Nucleus accumbens (tissue), 56 donors: ENCODE measurements at regions not wholly inside any gene's neighbourhood (a gene's known extent, or its start where the extent isn't known, plus 50 kb on each side); places are given as distances from the start of the nearest gene placed in this dataset.
"Not testable (repeated sequence)": the region's sequence is repeated elsewhere in the genome, so short reads cannot be mapped to it uniquely, and the experiment has no call there.

Experiments
- DNase-seq, 56 donors: peaks; one replicate each; lab custom pipeline; 2025; lab: John Stamatoyannopoulos, UW

GRCh38 chr10:44280226-44281014 is 104.5 kb downstream of the CXCL12 start:
- no peak for DNase-seq

DNA sequence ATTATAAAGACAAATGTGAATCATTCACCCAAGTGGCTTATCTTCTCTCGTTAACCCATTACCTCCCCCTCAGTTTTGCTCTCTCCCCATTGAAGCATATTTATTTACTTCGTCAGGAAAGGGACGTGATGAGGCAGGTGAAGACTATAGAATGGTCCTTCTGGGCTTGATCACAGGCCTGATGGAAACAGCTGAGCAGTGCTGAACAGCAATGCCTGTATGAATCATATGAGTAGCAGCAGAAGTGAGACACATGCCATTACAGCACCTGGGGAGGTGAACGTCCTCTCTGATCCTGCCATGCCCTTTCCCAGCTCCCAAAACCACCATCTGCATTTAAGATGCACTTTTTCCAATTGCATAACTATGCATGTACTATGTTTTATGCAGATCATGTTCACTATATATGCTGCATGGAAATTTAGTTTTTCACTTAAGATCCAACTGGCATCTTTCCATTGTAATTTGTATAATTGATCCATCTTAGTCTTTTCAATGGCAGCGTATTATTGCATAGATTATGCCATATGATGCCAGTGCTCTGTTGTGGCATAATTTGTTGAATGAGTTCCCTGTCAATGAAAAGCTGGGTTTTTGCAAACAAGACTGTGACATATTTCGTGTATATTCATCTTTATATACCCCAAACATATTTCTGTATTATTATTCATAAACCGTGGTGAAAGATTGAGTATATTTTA is 105.3 kb downstream of the CXCL12 start:
- no peak for DNase-seq

DNA sequence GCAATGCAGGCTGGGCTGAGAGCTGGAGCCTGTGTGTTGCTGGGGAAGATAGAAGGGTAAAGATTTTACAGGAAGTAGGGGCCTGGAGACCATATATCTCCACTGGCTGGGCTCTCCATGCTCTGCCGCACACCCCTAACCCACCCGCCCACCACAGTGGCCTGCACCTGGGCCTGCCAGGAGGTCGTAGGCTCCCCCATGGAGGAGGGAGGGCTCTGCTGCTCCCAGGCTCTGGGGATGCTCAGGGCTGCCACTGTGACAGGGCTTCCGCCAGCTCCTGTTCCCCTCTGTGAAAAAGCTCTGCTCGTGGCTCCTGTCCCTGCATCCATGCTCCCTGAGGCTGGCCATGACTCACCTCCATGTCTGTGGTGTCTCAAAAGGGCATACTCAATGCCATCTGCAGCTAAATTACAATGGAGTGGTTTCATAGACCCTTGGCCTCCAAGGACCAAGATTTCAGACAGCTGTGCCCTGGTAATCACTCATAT is 106.0 kb downstream of the CXCL12 start:
- no peak for DNase-seq

GRCh38 chr10:44268435-44268948 is 116.4 kb downstream of the CXCL12 start:
- DNase-seq = not testable (repeated sequence)

DNA sequence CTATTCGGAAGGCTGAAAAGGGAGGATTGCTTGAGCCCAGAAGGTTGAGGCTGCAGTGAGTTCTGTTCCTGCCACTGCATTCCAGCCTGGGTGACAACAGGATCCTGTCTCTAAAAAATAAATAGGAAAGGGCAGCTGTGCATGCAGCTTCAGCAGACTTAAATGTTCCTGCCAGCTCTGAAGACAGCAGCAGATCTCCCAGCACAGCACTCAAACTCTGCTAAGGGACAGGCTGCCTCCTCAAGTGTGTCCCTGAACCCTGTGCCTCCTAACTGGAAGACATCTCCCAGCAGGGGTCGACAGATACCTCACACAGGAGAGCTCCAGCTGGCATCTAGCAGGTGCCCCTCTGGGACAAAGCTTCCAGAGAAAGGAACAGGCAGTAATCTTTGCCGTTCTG is 117.9 kb downstream of the CXCL12 start:
- DNase-seq = no peak

GRCh38 chr10:44264244-44264643 is 120.7 kb downstream of the CXCL12 start:
- no peak for DNase-seq

DNA sequence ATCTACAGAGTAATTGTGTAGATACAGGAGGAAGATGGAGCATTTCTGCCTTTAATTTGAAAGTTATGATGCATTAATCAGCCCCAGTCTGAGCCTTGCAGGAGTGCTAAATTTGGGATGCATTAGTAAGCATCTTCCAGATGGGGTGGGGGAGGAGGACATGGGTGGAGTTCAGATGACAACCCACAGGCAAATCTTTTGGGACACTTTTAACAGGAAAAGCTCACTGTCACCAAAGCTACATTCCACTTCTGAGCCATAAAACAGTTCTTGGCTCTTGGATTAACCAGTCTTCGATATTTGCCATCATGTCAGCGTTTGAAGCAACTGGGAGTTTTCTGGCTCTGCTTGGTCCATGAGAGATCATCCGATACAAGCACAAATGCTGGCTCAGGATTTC is 121.1 kb downstream of the CXCL12 start:
- peak in 20 of 56 donors; percentile 7 to 77 (median 32) for DNase-seq

DNA sequence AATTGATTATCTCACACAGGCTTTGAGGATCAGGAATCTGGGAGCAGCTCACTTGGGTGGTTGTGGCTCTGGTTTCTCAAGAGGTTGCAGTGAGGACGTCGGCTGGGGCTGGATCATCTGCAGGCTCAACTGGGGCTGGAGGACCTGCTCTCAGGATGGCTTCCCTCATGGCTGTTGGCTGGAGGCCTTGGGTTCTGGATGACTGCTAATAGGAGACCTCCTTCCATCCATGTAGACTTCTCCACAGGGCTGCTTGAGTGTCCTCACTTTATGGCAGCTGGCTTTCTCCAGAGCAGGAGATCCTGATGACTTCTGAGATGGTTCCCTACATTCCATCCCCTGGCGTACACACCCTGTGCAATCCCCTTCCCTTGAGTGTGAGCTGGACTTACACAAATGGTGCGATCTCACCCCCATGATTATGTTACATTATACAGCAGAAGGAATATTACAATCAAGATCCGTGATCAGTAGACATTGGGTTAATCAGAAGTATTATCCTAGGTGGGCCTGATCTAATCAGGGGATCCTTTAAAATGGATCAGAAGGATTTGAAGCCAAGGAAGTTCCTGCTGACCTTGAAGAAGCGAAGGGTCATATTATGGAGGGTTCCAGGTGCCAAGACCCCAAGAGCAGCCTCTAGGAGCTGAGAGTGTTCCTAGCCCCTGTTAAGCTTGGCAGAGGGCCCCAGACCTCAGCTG is 122.2 kb downstream of the CXCL12 start:
- no peak for DNase-seq

GRCh38 chr10:44261710-44262455 is 123.0 kb downstream of the CXCL12 start:
- DNase-seq = no peak

- DNase-seq = no peak
These were observed 123.6 kb downstream of the CXCL12 start for GRCh38 chr10:44261296-44261695.

DNA sequence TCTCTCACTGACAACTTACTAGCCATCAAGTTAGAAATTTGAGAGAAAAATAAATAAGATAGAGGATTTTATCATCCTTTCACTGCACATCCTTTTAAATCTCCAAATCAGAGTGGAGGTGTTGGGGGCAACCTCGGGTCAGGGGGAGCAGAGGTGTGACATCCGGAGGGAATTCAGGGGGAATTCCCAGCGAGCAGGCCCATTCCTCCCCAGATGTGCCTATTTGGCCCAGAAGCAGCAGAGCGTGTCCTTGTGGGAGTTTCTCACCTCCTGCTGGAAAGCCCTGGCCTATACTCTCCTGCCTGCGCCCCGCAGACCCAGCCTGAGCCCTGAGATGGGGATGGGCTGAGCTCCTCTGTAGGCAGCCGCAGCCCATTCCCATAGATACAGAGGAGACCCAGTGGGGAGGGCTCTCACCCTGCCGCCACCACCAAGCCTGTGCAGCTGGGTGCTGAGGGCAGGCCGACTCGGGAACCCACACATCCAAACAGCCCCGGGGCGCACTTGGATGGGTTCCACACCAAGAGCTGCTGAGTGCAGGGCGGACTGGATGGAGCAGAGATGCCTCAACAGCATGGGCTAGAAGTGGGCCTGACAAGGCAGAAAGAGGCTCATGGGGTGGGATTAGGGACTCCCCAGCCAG is 124.5 kb downstream of the CXCL12 start:
- no peak for DNase-seq

DNA sequence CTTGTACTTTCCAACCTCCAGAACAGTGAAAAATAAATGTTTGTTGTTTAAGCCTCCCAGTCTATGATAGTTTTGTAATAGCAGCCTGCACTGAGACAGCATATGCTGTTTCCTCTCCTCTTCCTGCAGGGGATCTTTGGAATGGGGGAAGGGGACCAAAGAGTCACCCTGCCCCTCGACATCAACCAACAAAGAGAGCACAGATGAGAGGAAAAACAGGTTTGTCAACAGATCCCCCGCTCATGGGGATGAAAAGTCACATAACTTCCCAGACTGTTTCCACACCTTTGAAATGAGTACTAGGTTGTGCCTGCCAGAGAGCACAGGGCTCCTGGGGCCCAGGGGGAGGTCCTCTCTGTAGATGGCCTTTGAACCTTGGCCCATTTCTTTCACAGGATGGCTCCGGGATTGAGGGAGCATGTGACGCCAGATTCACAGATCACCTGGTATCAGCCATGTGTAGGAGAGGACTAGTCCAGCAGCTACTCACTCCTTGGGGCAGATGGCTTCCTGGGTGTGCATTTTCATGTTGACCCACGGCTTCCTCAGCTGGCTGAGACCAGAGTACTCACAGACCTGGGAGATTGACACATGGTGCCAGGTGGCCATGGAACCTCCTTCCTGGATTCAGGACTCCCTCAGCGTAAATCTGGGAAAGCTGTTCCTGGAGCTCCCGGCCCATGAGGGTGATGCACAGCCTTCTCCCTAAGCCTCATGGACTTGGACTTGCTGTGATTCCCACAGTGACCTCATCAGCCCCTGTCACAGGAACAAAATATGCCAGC is 125.6 kb downstream of the CXCL12 start:
- DNase-seq = no peak

DNA sequence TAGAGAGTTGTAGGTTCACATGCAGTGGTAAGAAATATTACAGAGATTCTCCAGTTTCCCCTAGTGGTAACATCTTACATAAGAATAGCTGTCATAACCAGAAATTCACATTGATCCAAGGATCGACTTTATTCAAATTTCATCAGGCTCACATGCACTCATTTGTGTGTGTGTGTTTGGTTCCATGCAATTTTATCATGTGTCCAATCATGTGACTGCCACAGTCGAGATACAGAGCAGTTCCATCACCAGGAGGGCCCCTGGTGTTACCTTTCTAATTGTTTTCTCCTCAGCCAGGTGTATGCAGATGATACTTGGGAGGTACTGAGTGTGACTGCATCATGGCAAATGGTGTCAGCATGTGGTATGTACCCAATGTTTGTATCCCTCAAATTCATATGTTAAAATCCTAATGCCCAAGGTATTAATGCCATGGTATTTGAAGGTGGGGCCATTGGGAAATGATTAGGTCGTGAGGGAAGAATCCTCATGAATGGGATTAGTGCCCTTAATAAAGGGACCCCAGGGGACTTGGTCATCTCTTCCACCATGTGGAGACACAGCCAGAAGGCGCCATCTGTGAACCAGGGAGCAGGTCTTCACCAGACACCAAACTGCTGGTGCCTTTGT is 126.3 kb downstream of the CXCL12 start:
- no peak for DNase-seq

GRCh38 chr10:44258019-44258418 is 126.9 kb downstream of the CXCL12 start:
- no peak for DNase-seq

- DNase-seq = no peak
These were observed 131.0 kb downstream of the CXCL12 start for GRCh38 chr10:44253769-44254462.

DNA sequence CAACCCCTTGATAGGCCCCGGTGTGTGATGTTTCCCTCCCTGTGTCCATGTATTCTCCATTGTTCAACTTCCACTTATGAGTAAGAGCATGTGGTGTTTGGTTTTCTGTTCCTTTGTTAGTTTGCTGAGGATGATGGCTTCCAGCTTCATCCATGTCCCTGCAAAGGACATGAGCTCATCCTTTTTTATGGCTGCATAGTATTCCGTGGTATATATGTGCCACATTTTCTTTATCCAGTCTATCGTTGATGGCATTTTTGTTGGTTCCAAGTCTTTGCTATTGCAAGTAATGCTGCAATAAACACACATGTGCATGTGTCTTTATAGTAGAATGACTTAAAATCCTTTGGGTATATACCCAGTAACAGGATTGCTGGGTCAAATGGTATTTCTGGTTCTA is 132.3 kb downstream of the CXCL12 start:
- not testable (repeated sequence) for DNase-seq

DNA sequence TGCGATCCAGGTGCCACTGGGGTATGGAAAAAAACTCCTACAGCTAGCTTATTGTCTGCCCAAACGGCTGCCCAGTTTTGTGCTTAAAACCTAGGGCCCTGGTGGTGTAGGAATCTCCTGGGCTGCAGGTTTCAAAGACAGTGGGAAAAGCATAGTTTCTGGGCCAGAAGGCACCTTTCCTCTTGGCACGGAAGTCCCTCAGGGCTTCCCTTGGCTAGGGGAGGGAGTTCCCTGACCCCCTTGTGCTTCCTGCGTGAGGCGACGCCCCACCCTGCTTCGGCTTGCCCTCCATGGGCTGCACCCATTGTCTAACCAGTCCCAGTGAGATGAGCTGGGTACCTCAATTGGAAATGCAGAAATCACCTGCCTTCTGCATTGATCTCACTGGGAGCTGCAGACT is 135.0 kb downstream of the CXCL12 start:
- DNase-seq = not testable (repeated sequence)

DNA sequence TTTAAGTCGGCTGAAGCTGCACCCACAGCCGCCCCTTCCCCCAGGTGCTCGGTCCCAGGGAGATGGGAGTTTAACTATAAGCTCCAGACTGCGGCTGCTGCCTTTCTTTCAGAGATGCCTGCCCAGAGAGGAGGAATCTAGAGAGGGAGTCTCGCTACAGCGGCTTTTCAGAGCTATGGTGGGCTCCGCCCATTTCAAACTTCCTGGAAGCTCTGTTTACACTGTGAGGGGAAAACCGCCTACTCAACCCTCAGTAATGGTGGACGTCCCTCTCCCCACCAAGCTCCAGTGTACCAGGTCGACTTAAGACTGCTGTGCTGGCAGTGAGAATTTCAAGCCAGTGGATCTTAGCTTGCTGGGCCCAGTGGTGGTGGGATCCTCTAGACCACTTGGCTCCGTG is 135.4 kb downstream of the CXCL12 start:
- DNase-seq = no peak
